ENCODE measurements at regions not wholly inside any gene's neighbourhood (a gene's known extent, or its start where the extent isn't known, plus 50 kb on each side); places are given as distances from the start of the nearest gene placed in this dataset.

DNA sequence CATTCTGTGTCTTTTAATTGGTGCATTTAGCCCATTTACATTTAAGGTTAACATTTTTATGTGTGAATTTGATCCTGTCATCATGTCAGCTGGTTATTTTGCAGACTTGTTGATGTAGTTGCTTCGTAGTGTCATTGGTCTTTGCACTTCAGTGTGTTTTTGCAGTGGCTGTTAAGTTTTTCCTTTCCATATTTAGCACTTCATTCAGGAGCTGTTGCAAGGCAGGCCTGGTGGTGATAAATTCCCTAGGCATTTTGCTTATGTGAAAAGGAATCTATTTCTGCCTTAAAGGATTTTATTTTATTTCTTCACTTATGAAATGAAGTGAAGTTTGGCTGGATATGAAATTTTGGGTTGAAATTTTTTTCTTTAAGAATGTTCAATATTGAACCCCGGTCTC, 70.2 kb upstream of the CD96 start:
- TF ChIP-seq, protein P1, sequence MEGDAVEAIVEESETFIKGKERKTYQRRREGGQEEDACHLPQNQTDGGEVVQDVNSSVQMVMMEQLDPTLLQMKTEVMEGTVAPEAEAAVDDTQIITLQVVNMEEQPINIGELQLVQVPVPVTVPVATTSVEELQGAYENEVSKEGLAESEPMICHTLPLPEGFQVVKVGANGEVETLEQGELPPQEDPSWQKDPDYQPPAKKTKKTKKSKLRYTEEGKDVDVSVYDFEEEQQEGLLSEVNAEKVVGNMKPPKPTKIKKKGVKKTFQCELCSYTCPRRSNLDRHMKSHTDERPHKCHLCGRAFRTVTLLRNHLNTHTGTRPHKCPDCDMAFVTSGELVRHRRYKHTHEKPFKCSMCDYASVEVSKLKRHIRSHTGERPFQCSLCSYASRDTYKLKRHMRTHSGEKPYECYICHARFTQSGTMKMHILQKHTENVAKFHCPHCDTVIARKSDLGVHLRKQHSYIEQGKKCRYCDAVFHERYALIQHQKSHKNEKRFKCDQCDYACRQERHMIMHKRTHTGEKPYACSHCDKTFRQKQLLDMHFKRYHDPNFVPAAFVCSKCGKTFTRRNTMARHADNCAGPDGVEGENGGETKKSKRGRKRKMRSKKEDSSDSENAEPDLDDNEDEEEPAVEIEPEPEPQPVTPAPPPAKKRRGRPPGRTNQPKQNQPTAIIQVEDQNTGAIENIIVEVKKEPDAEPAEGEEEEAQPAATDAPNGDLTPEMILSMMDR (conservative IDR thresholded peaks at IDR 0.05; ENCODE audit: low read length): no peak
- no peak for TF ChIP-seq EZH2phosphoT487 (IDR thresholded peaks at IDR 0.05; ENCODE audit: borderline replicate concordance)

Data from Loucy (cell line).